Esophagus muscularis mucosa (tissue), 4 donors: ENCODE measurements at regions not wholly inside any gene's neighbourhood (a gene's known extent, or its start where the extent isn't known, plus 50 kb on each side); places are given as distances from the start of the nearest gene placed in this dataset.

ENCODE experiments used
- DNase-seq: peaks from one replicate; pipeline ENCODE4 v3.0.0-alpha.2; 2017; ENCODE audit errors: extremely low spot score
- H3K27ac ChIP-seq, 4 donors: fragments of 200-600 bp; sonication (generic); replicated peaks in 1 of 4; 1 replicate in 3 of 4; 2 replicates in 1 of 4; pipeline ENCODE4 v1.5.1; 2016 to 2019; ENCODE audit warnings: mild to moderate bottlenecking in 1 of 4
- H3K27me3 ChIP-seq, 4 donors: fragments of 200-600 bp; sonication (generic); one replicate each; pipeline versions ENCODE4 v1.5.1 to v1.6.0; 2016 to 2019
- H3K36me3 ChIP-seq, 4 donors: fragments of 200-600 bp; sonication (generic); one replicate each; pipeline ENCODE4 v1.5.1; 2016 to 2019
- H3K4me1 ChIP-seq, 4 donors: fragments of 200-600 bp; sonication (generic); one replicate each; pipeline ENCODE4 v1.5.1; 2016 to 2019
- H3K4me3 ChIP-seq, 4 donors: fragments of 200-600 bp; sonication (generic); 1 replicate in 2 of 4; 2 replicates in 2 of 4; pipeline ENCODE4 v1.5.1; 2016 to 2019; ENCODE audit warnings: mild to moderate bottlenecking in 4 of 4, moderate library complexity in 1 of 4
- H3K9me3 ChIP-seq, 4 donors: fragments of 200-600 bp; sonication (generic); 1 replicate in 3 of 4; 2 replicates in 1 of 4; pipeline ENCODE4 v1.5.1; 2016 to 2019
- CTCF ChIP-seq, 3 experiments: fragments of 200-600 bp in 2 of 3; fragments of 450-650 bp in 1 of 3; sonication (generic) in 2 of 3; IDR thresholded peaks; one replicate each; pipeline ENCODE4 v1.5.1; 2017 to 2019; ENCODE audit warnings: antibody characterized with exemption in 3 of 3, mild to moderate bottlenecking in 2 of 3, moderate library complexity in 1 of 3
- EP300 ChIP-seq: sonication (generic); formaldehyde crosslinking; IDR thresholded peaks from one replicate; pipeline ENCODE4 v1.6.1; 2017; ENCODE audit warnings: antibody characterized with exemption
- POLR2A ChIP-seq: fragments of 450-650 bp; IDR thresholded peaks from one replicate; pipeline ENCODE4 v1.6.1; 2017; ENCODE audit warnings: antibody characterized with exemption, moderate library complexity, mild to moderate bottlenecking, low read depth
- POLR2AphosphoS5 ChIP-seq, 2 donors: sonication (generic); formaldehyde crosslinking; IDR thresholded peaks; one replicate each; pipeline ENCODE4 v1.6.1; 2017; ENCODE audit warnings: antibody characterized with exemption in 2 of 2
- WGBS: methylation state at CpG from one replicate; pipeline ENCODE4 v1.1.5; 2018; 5-methylcytosine and 5-hydroxymethylcytosine counted together
- intact Hi-C: fragments of 100-400 bp; cut with DNase I; formaldehyde crosslinking; loops from one replicate; pipeline ENCODE4 v1.15.1; 2023

GRCh38 chr2:57843158-57843557, 203.4 kb upstream of the VRK2 start:
- Histone ChIP-seq H3K36me3 (no peaks in the 10 kb centered on the region), H3K4me1 (no peaks in the 10 kb centered on the region), H3K27me3 (no peaks in the 10 kb centered on the region), H3K9me3 (no peaks in the 10 kb centered on the region), H3K4me3 (no peak overlapping the region), H3K27ac (no peak overlapping the region)
- DNase-seq: no peak
- TF ChIP-seq POLR2AphosphoS5 (IDR thresholded peaks at IDR 0.05): no peak
- no peak for TF ChIP-seq EP300
- TF ChIP-seq CTCF (IDR thresholded peaks at IDR 0.05): no peak
- TF ChIP-seq POLR2A: no peak
- intact Hi-C loops: no loop called here
- WGBS: 93% methylated on average over 3 of the region's 3 CpGs

- Histone ChIP-seq H3K36me3 (no peaks in the 10 kb centered on the region), H3K27me3 (no peaks in the 10 kb centered on the region), H3K27ac (no peak overlapping the region), H3K4me3 (no peak overlapping the region), H3K9me3 (no peaks in the 10 kb centered on the region), H3K4me1 (no peaks in the 10 kb centered on the region)
- WGBS: 52% methylated on average over 3 of the region's 4 CpGs
- intact Hi-C loops: no loop called here
- DNase-seq: no peak
- no peak for TF ChIP-seq CTCF (IDR thresholded peaks at IDR 0.05)
- no peak for TF ChIP-seq POLR2AphosphoS5 (IDR thresholded peaks at IDR 0.05)
- no peak for TF ChIP-seq EP300
- TF ChIP-seq POLR2A: no peak
Measured at GRCh38 chr2:57848723-57849122, 197.9 kb upstream of the VRK2 start.

GRCh38 chr2:57849843-57850242, 196.8 kb upstream of the VRK2 start:
- TF ChIP-seq POLR2AphosphoS5 (IDR thresholded peaks at IDR 0.05) (no peak), EP300 (no peak), POLR2A (no peak), CTCF (IDR thresholded peaks at IDR 0.05) (no peak)
- Histone ChIP-seq H3K4me3 (no peak overlapping the region), H3K27me3 (no peaks in the 10 kb centered on the region), H3K36me3 (no peaks in the 10 kb centered on the region), H3K9me3 (no peaks in the 10 kb centered on the region), H3K4me1 (no peaks in the 10 kb centered on the region), H3K27ac (no peak overlapping the region)
- WGBS: no CpG with 5 or more reads among the region's 3 CpGs
- no peak for DNase-seq
- intact Hi-C loops: no loop called here

- Histone ChIP-seq H3K36me3 (no peaks in the 10 kb centered on the region), H3K4me1 (no peaks in the 10 kb centered on the region), H3K9me3 (no peaks in the 10 kb centered on the region), H3K4me3 (no peak overlapping the region), H3K27me3 (no peaks in the 10 kb centered on the region), H3K27ac (no peak overlapping the region)
- no peak for DNase-seq
- TF ChIP-seq POLR2AphosphoS5 (IDR thresholded peaks at IDR 0.05) (no peak), CTCF (IDR thresholded peaks at IDR 0.05) (no peak), POLR2A (no peak), EP300 (no peak)
- 90% methylated on average over 9 of the region's 15 CpGs for WGBS
- intact Hi-C loops: no loop called here
Measured at GRCh38 chr2:57850415-57851130, 196.0 kb upstream of the VRK2 start.

- no peak for DNase-seq
- no peaks in the 10 kb centered on the region for H3K36me3 ChIP-seq
- no peaks in the 10 kb centered on the region for H3K27me3 ChIP-seq
- H3K27ac ChIP-seq: no peak overlapping the region
- no peaks in the 10 kb centered on the region for H3K9me3 ChIP-seq
- TF ChIP-seq EP300: no peak
- no peak for TF ChIP-seq POLR2A
- no peak for TF ChIP-seq CTCF (IDR thresholded peaks at IDR 0.05)
- TF ChIP-seq POLR2AphosphoS5 (IDR thresholded peaks at IDR 0.05): no peak
- no peaks in the 10 kb centered on the region for H3K4me1 ChIP-seq
- intact Hi-C loops: no loop called here
- no peak overlapping the region for H3K4me3 ChIP-seq
Measured at GRCh38 chr2:57855212-57855611, 191.4 kb upstream of the VRK2 start.
